ENCODE measurements at regions not wholly inside any gene's neighbourhood (a gene's known extent, or its start where the extent isn't known, plus 50 kb on each side); places are given as distances from the start of the nearest gene placed in this dataset.

DNA sequence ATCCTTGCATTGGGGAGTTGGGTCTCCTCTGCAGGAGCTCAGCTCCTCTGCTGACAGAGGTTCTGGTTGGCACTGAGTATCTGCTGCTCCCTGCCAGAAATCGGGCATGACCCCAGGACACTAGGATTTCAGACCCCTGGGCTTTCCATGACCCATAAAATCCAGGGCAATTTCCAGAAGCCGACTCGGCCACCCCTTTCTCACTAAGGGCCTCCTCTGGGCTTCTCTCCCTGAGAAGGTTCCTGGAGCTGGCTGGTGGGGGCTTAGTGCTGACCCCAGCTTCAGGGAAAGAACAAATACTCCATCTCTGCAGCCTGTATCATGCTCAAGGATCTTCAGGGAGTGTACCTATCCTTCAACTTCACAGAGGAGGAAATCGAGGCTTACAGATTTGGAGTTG is 603.4 kb downstream of the PTPRU start:
- TF ChIP-seq TAF1 (IDR thresholded peaks at IDR 0.05; ENCODE audit: borderline replicate concordance, low read depth, low read length) (no peak), POLR2A (IDR thresholded peaks at IDR 0.05; ENCODE audit: low read depth, low read length) (no peak), POLR2AphosphoS5 (IDR thresholded peaks at IDR 0.05; ENCODE audit: low read depth, low read length) (no peak)
